ENCODE measurements at regions not wholly inside any gene's neighbourhood (a gene's known extent, or its start where the extent isn't known, plus 50 kb on each side); places are given as distances from the start of the nearest gene placed in this dataset.

DNA sequence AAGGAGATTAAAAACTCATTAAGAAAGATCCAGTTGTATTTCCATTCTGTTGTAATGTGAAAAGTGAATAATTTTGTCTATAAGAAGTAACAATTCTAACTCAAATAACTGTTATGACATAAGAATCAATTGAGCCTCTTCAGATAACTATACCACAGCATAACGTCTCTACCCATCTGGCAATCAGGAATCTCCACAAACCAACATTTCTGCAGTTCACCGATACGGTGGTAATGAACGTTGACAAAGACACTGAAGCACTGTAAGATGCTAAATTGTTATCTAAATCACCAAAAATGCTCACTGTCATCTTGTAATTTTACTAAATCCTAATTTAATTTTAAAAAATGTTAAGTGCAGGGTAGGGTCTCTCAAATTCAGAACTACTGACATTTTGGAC is 130.9 kb upstream of the USP15 start:
- peaks cover 8% of the 10 kb centered on the region for H3K27me3 Mint-ChIP-seq
- no peak overlapping the region for H3K4me3 Mint-ChIP-seq
- no peaks in the 10 kb centered on the region for H3K36me3 Mint-ChIP-seq
- H3K4me1 Mint-ChIP-seq (ENCODE audit: unreplicated experiment), result no peaks in the 10 kb centered on the region
- TF ChIP-seq, protein P1, sequence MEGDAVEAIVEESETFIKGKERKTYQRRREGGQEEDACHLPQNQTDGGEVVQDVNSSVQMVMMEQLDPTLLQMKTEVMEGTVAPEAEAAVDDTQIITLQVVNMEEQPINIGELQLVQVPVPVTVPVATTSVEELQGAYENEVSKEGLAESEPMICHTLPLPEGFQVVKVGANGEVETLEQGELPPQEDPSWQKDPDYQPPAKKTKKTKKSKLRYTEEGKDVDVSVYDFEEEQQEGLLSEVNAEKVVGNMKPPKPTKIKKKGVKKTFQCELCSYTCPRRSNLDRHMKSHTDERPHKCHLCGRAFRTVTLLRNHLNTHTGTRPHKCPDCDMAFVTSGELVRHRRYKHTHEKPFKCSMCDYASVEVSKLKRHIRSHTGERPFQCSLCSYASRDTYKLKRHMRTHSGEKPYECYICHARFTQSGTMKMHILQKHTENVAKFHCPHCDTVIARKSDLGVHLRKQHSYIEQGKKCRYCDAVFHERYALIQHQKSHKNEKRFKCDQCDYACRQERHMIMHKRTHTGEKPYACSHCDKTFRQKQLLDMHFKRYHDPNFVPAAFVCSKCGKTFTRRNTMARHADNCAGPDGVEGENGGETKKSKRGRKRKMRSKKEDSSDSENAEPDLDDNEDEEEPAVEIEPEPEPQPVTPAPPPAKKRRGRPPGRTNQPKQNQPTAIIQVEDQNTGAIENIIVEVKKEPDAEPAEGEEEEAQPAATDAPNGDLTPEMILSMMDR (conservative IDR thresholded peaks at IDR 0.05), result no peak
- H3K9me3 Mint-ChIP-seq, result no peaks in the 10 kb centered on the region
- no peak for DNase-seq (ENCODE audit: extremely low spot score, unreplicated experiment)
- H3K27ac Mint-ChIP-seq, result no peak overlapping the region

- H3K36me3 Mint-ChIP-seq, result no peaks in the 10 kb centered on the region
- H3K4me3 Mint-ChIP-seq, result no peak overlapping the region
- H3K27me3 Mint-ChIP-seq, result peaks cover 15% of the 10 kb centered on the region
- DNase-seq (ENCODE audit: extremely low spot score, unreplicated experiment), result no peak
- H3K9me3 Mint-ChIP-seq, result no peaks in the 10 kb centered on the region
- H3K4me1 Mint-ChIP-seq (ENCODE audit: unreplicated experiment), result no peaks in the 10 kb centered on the region
- no peak overlapping the region for H3K27ac Mint-ChIP-seq
- TF ChIP-seq, protein P1 (conservative IDR thresholded peaks at IDR 0.05), result no peak
These were observed 129.8 kb upstream of the USP15 start for GRCh38 chr12:62130402-62130801.

DNA sequence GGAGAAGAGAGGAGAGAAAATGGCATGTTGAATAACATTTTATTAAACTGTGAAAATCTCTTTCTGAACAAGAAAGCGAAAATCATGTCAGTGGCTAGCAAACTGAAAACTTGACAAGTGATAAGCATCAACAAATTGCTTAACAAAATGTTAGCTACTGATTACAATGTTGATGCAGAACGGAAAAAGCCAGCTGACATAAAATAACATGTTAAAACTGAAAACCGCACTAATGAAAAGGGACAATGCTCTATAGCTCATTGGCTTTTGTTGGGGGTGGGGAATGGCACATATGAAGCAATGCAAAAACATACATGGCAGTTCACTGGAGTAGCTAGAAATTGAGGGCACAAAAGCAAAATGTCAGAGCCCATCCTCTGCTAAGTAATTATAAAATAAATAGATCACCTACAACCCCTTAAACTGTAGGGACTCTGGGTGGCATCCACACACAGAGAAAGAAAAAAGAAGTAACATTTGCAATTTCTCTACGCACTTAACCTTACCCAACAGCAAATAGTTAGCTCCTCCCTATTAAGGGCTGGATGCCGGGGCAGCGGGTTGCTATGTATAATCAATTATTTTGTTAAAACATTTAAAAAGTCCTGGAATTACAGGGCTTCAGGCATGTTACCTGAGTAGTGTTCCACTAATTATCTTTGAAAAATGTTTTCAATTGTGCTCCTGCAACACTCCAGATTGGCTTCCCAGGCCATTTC is 129.2 kb upstream of the USP15 start:
- DNase-seq (ENCODE audit: extremely low spot score, unreplicated experiment), result no peak
- H3K4me1 Mint-ChIP-seq (ENCODE audit: unreplicated experiment), result no peaks in the 10 kb centered on the region
- no peaks in the 10 kb centered on the region for H3K36me3 Mint-ChIP-seq
- H3K4me3 Mint-ChIP-seq, result no peak overlapping the region
- peaks cover 15% of the 10 kb centered on the region for H3K27me3 Mint-ChIP-seq
- no peak overlapping the region for H3K27ac Mint-ChIP-seq
- H3K9me3 Mint-ChIP-seq, result no peaks in the 10 kb centered on the region
- TF ChIP-seq, protein P1 (conservative IDR thresholded peaks at IDR 0.05), result no peak

DNA sequence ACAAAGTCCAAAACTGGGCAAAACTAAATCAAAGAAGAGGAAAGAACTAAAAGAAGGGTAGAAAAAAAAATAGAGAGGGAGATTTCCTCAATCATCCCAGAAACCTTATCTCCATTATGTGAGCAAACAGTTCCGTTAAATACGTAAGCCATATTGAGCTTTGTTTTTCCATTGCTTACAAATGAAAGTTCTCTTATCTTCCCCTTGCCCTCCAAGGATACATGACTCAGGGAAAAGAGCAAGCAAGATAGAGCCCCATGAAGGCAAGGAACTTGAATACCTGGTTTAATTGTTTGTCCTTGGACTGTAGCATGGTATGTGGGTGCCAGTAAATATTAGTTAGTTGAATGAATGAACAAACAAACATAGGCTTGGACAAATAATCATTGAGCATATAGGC is 126.8 kb upstream of the USP15 start:
- DNase-seq (ENCODE audit: extremely low spot score, unreplicated experiment), result no peak
- H3K4me3 Mint-ChIP-seq, result no peak overlapping the region
- peaks cover 11% of the 10 kb centered on the region for H3K27me3 Mint-ChIP-seq
- TF ChIP-seq, protein P1 (conservative IDR thresholded peaks at IDR 0.05), result no peak
- H3K36me3 Mint-ChIP-seq, result no peaks in the 10 kb centered on the region
- H3K27ac Mint-ChIP-seq, result no peak overlapping the region
- H3K9me3 Mint-ChIP-seq, result no peaks in the 10 kb centered on the region
- H3K4me1 Mint-ChIP-seq (ENCODE audit: unreplicated experiment), result no peaks in the 10 kb centered on the region

- DNase-seq (ENCODE audit: extremely low spot score, unreplicated experiment), result no peak
- TF ChIP-seq, protein P1 (conservative IDR thresholded peaks at IDR 0.05), result no peak
- Mint-ChIP-seq H3K4me1 (ENCODE audit: unreplicated experiment) (no peaks in the 10 kb centered on the region), H3K27ac (no peak overlapping the region), H3K36me3 (no peaks in the 10 kb centered on the region), H3K9me3 (no peaks in the 10 kb centered on the region), H3K4me3 (no peak overlapping the region), H3K27me3 (peaks cover 11% of the 10 kb centered on the region)
These were observed 124.5 kb upstream of the USP15 start for GRCh38 chr12:62135553-62136200.
